ENCODE measurements at regions not wholly inside any gene's neighbourhood (a gene's known extent, or its start where the extent isn't known, plus 50 kb on each side); places are given as distances from the start of the nearest gene placed in this dataset.

- Histone ChIP-seq H3K9ac (ENCODE audit: insufficient read depth in 1 of 2, low read depth in 2 of 2, low read length in 2 of 2) (no peak overlapping the region), H3K4me1 (replicated peaks in 1 of 2; ENCODE audit: control insufficient read depth in 2 of 2, insufficient read depth in 2 of 2, low read length in 2 of 2) (no peaks in the 10 kb centered on the region), H3K4me3 (no peak overlapping the region), H3K36me3 (ENCODE audit: control insufficient read depth, insufficient read depth, low read length) (no peaks in the 10 kb centered on the region), H3K27me3 (ENCODE audit: control insufficient read depth in 2 of 2, insufficient read depth in 2 of 2, low read length in 2 of 2) (no peaks in the 10 kb centered on the region), H3K4me2 (ENCODE audit: insufficient read depth, low read length) (no peak overlapping the region), H3K9me1 (ENCODE audit: control insufficient read depth, insufficient read depth, low read length) (no peaks in the 10 kb centered on the region), H3K79me2 (ENCODE audit: control insufficient read depth, insufficient read depth, low read length) (no peaks in the 10 kb centered on the region), H4K20me1 (replicated peaks; ENCODE audit: control insufficient read depth, insufficient read depth, low read length) (no peaks in the 10 kb centered on the region), H3K27ac (ENCODE audit: extremely low read depth, low read depth, low read length) (no peak overlapping the region), H3K9me3 (replicated peaks; ENCODE audit: control insufficient read depth, insufficient read depth, low read depth, low read length) (no peaks in the 10 kb centered on the region), H2AFZ (ENCODE audit: low read depth, low read length) (no peak overlapping the region)
- CTCF ChIA-PET (ENCODE audit: low intra/inter-chr PET ratio): no interaction called here
- intact Hi-C loops (cut with micrococcal nuclease): no loop called here
- DNase-seq (ENCODE audit: extremely low read depth in 1 of 4, low spot score in 3 of 4) (no peak), ATAC-seq (no peak), FAIRE-seq (no peak)
- no TSS peak for BruUV-seq (replicated peaks)
- in situ Hi-C loops (cut with MboI): no loop called here
- TF ChIP-seq CBX5 (IDR thresholded peaks at IDR 0.05; ENCODE audit: borderline replicate concordance, low read depth): no peak
- peak; percentile 24; the same call in 1 of the 2 replicates for TF ChIP-seq ATF3 (IDR thresholded peaks at IDR 0.05)
- no peak for TF ChIP-seq ATF3 (CRISPR knock-in tag; conservative IDR thresholded peaks at IDR 0.05)
- TF ChIP-seq CEBPG (CRISPR knock-in tag; IDR thresholded peaks at IDR 0.05): no peak
- peak in 1 of 2 experiments; percentile 48; a peak in 2 of 4 replicates for TF ChIP-seq CEBPG (tag; conservative IDR thresholded peaks at IDR 0.05 in 1 of 2, IDR thresholded peaks at IDR 0.05 in 1 of 2)
- WGBS (ENCODE audit: insufficient coverage, low coverage, missing lambda C conversion rate): 0% methylated on average over 3 of the region's 4 CpGs
- POLR2A ChIA-PET: no interaction called here
Measured at GRCh38 chr18:75895135-75895534, 467.6 kb upstream of the SMIM21 start.

- Histone ChIP-seq H2AFZ (ENCODE audit: low read depth, low read length) (no peak overlapping the region), H3K9ac (ENCODE audit: insufficient read depth in 1 of 2, low read depth in 2 of 2, low read length in 2 of 2) (no peak overlapping the region), H3K27ac (ENCODE audit: extremely low read depth, low read depth, low read length) (no peak overlapping the region), H4K20me1 (replicated peaks; ENCODE audit: control insufficient read depth, insufficient read depth, low read length) (no peaks in the 10 kb centered on the region), H3K4me3 (no peak overlapping the region), H3K9me1 (ENCODE audit: control insufficient read depth, insufficient read depth, low read length) (no peaks in the 10 kb centered on the region), H3K27me3 (ENCODE audit: control insufficient read depth in 2 of 2, insufficient read depth in 2 of 2, low read length in 2 of 2) (no peaks in the 10 kb centered on the region; a peak in 1 of 5 replicates), H3K36me3 (ENCODE audit: control insufficient read depth, insufficient read depth, low read length) (no peaks in the 10 kb centered on the region), H3K4me1 (replicated peaks in 1 of 2; ENCODE audit: control insufficient read depth in 2 of 2, insufficient read depth in 2 of 2, low read length in 2 of 2) (no peaks in the 10 kb centered on the region), H3K9me3 (replicated peaks; ENCODE audit: control insufficient read depth, insufficient read depth, low read depth, low read length) (no peaks in the 10 kb centered on the region), H3K4me2 (ENCODE audit: insufficient read depth, low read length) (no peak overlapping the region), H3K79me2 (ENCODE audit: control insufficient read depth, insufficient read depth, low read length) (no peaks in the 10 kb centered on the region)
- FAIRE-seq: no peak
- CTCF ChIA-PET (ENCODE audit: low intra/inter-chr PET ratio): no interaction called here
- WGBS (ENCODE audit: insufficient coverage, low coverage, missing lambda C conversion rate): 3% methylated on average over 4 of the region's 4 CpGs
- DNase-seq (ENCODE audit: extremely low read depth in 1 of 4, low spot score in 3 of 4): peak in 1 of 4 experiments; percentile 3
- no TSS peak for BruUV-seq (replicated peaks)
- POLR2A ChIA-PET: interaction anchor here (1.3 kb wide), 1 partner anchor 21 kb away, joined by 5 read pairs; no protein-coding TSS in a partner anchor
- in situ Hi-C loops (cut with MboI) (no loop called here), intact Hi-C loops (cut with micrococcal nuclease) (loop anchor here (10.0 kb wide), 1 partner anchor 460 kb away; no protein-coding TSS in a partner anchor)
- ATAC-seq: no peak
- TF ChIP-seq GTF2E2 (tag; IDR thresholded peaks at IDR 0.05) (no peak), ZZZ3 (IDR thresholded peaks at IDR 0.05) (no peak), CTCF (IDR thresholded peaks at IDR 0.05 in 2 of 3, conservative IDR thresholded peaks at IDR 0.05 in 1 of 3; ENCODE audit: insufficient read depth in 2 of 3, low read depth in 1 of 3, low read length in 3 of 3) (peak in 2 of 3 experiments; percentile 16 to 17; a peak in 2 of 6 replicates)
Measured at GRCh38 chr18:75884728-75885127, 457.2 kb upstream of the SMIM21 start.

Measured in K562 (cell line).